Loucy (cell line): ENCODE measurements at regions not wholly inside any gene's neighbourhood (a gene's known extent, or its start where the extent isn't known, plus 50 kb on each side); places are given as distances from the start of the nearest gene placed in this dataset.

Experiments used
- H2AFZ ChIP-seq: fragments of 200-600 bp; sonication (generic); 2 replicates; pipeline ENCODE4 v1.6.0; 2016; ENCODE audit warnings: antibody characterized with exemption, mild to moderate bottlenecking, low read length, moderate library complexity
- H3F3A ChIP-seq: fragments of 200-600 bp; 2 replicates; pipeline ENCODE4 v1.6.0; 2016; ENCODE audit warnings: antibody characterized with exemption, low read depth, mild to moderate bottlenecking
- H3K27me3 ChIP-seq: fragments of 200-600 bp; sonication (generic); 2 replicates; pipeline ENCODE4 v1.6.1; 2014; ENCODE audit warnings: low read length, mild to moderate bottlenecking; ENCODE audit not compliant: insufficient read depth, poor library complexity, severe bottlenecking
- H3K36me3 ChIP-seq: fragments of 200-600 bp; sonication (generic); 2 replicates; pipeline ENCODE4 v1.6.1; 2016; ENCODE audit warnings: low read length; ENCODE audit not compliant: insufficient read depth
- H3K4me1 ChIP-seq: fragments of 200-600 bp; sonication (generic); 2 replicates; pipeline ENCODE4 v1.5.1; 2014; ENCODE audit warnings: low read length, mild to moderate bottlenecking; ENCODE audit not compliant: insufficient read depth, poor library complexity, severe bottlenecking
- H3K4me2 ChIP-seq: fragments of 200-600 bp; sonication (generic); 2 replicates; pipeline ENCODE4 v1.6.0; 2014; ENCODE audit warnings: antibody characterized with exemption, low read length, low read depth, mild to moderate bottlenecking; ENCODE audit not compliant: poor library complexity, severe bottlenecking
- H3K4me3 ChIP-seq: fragments of 200-600 bp; sonication (generic); 2 replicates; pipeline ENCODE4 v1.5.1; 2014; ENCODE audit warnings: low read length, mild to moderate bottlenecking, mixed read lengths; ENCODE audit not compliant: poor library complexity, severe bottlenecking
- H3K79me2 ChIP-seq: fragments of 200-600 bp; sonication (generic); 2 replicates; pipeline ENCODE4 v1.6.1; 2014; ENCODE audit warnings: low read length; ENCODE audit not compliant: insufficient read depth
- H3K9ac ChIP-seq: fragments of 200-600 bp; sonication (generic); 2 replicates; pipeline ENCODE4 v1.6.0; 2014; ENCODE audit warnings: mild to moderate bottlenecking, low read depth, low read length, moderate library complexity; ENCODE audit not compliant: poor library complexity, severe bottlenecking
- H3K9me2 ChIP-seq: fragments of 200-600 bp; sonication (generic); replicated peaks from 2 replicates; pipeline ENCODE4 v1.6.1; 2016; ENCODE audit warnings: low read depth, low read length, mixed read lengths
- H3K9me3 ChIP-seq: fragments of 200-600 bp; sonication (generic); 2 replicates; pipeline ENCODE4 v1.6.1; 2014; ENCODE audit warnings: mild to moderate bottlenecking, antibody characterized with exemption, low read length, low read depth; ENCODE audit not compliant: insufficient read depth
- H4K20me1 ChIP-seq: fragments of 200-600 bp; sonication (generic); 2 replicates; pipeline ENCODE4 v1.6.0; 2014; ENCODE audit warnings: antibody characterized with exemption, low read length, mild to moderate bottlenecking; ENCODE audit not compliant: insufficient read depth, poor library complexity, severe bottlenecking
- EZH2phosphoT487 ChIP-seq: fragments of 200-600 bp; IDR thresholded peaks from 2 replicates; pipeline ENCODE4 v1.6.1; 2018; ENCODE audit warnings: antibody characterized with exemption, mild to moderate bottlenecking, moderate library complexity, borderline replicate concordance
- TF ChIP-seq, protein P1 (sequence below): fragments of 200-600 bp; sonication (generic); conservative IDR thresholded peaks from 2 replicates; pipeline ENCODE4 v1.5.1; 2014; ENCODE audit warnings: mild to moderate bottlenecking, antibody characterized with exemption, low read length

DNA sequence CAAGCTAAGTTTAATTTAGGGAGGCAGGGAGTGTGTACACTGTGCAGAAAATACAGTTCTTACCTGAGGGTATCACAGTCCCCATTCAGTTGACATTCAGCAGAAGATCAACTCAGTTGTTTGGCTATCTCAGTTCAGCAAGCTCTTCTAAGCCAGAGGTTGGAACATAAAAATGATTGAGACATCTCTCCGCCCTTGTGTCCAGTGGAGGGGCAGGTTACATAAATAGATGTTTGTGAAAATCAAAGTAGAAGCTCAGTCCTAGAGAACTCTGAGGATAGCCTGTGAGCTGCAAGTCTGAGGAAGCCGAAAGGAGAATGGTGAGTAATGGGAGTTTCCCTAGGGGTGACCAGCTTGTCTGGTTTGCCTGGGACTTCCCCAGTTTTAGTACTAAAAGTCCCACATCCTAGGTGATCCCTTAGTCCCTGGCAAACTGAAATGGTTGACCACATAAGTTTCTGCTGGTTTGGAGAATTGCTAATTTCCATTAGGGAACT, 251.4 kb upstream of the ATP2B1 start:
- H2AFZ ChIP-seq = no peak overlapping the region
- H3K9ac ChIP-seq = no peak overlapping the region
- H3F3A ChIP-seq = no peaks in the 10 kb centered on the region
- H3K9me2 ChIP-seq = no peaks in the 10 kb centered on the region
- no peak overlapping the region for H3K4me3 ChIP-seq
- H3K27me3 ChIP-seq = no peaks in the 10 kb centered on the region
- no peaks in the 10 kb centered on the region for H3K79me2 ChIP-seq
- H3K9me3 ChIP-seq = no peaks in the 10 kb centered on the region
- H3K4me1 ChIP-seq = no peaks in the 10 kb centered on the region
- H3K4me2 ChIP-seq = no peak overlapping the region
- TF ChIP-seq EZH2phosphoT487 = no peak
- TF ChIP-seq, protein P1, sequence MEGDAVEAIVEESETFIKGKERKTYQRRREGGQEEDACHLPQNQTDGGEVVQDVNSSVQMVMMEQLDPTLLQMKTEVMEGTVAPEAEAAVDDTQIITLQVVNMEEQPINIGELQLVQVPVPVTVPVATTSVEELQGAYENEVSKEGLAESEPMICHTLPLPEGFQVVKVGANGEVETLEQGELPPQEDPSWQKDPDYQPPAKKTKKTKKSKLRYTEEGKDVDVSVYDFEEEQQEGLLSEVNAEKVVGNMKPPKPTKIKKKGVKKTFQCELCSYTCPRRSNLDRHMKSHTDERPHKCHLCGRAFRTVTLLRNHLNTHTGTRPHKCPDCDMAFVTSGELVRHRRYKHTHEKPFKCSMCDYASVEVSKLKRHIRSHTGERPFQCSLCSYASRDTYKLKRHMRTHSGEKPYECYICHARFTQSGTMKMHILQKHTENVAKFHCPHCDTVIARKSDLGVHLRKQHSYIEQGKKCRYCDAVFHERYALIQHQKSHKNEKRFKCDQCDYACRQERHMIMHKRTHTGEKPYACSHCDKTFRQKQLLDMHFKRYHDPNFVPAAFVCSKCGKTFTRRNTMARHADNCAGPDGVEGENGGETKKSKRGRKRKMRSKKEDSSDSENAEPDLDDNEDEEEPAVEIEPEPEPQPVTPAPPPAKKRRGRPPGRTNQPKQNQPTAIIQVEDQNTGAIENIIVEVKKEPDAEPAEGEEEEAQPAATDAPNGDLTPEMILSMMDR = no peak
- no peaks in the 10 kb centered on the region for H3K36me3 ChIP-seq
- no peaks in the 10 kb centered on the region for H4K20me1 ChIP-seq

- Histone ChIP-seq H3K4me3 (no peak overlapping the region), H3K9me2 (no peaks in the 10 kb centered on the region), H3K4me2 (no peak overlapping the region), H3K79me2 (no peaks in the 10 kb centered on the region), H3K9ac (no peak overlapping the region), H3F3A (no peaks in the 10 kb centered on the region), H2AFZ (no peak overlapping the region), H4K20me1 (no peaks in the 10 kb centered on the region), H3K4me1 (no peaks in the 10 kb centered on the region), H3K36me3 (no peaks in the 10 kb centered on the region), H3K27me3 (no peaks in the 10 kb centered on the region), H3K9me3 (no peaks in the 10 kb centered on the region)
- TF ChIP-seq, protein P1 = no peak
- TF ChIP-seq EZH2phosphoT487 = no peak
Observed at GRCh38 chr12:89959179-89959578, 250.5 kb upstream of the ATP2B1 start.

DNA sequence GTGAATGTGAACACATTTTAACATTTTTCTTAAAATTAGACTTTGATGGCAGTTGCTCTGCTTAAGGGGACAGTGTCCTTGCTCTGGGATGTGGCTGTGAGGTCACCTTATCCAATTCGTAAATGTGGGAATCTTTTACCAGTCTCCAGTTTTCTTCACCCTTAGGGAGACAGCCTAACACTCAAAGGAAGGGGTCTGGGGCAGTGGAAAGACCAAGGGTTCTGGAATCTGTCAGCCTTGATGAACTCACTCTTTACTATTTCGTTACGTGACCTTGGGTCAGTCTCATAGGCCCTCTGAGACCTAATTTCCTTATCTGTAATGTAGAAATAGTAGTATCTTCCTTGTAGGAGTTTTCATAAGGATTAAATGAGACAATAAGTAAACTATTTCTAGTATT, 245.6 kb upstream of the ATP2B1 start:
- H3K79me2 ChIP-seq = no peaks in the 10 kb centered on the region
- H3F3A ChIP-seq = no peaks in the 10 kb centered on the region
- no peak overlapping the region for H3K9ac ChIP-seq
- no peak overlapping the region for H3K4me2 ChIP-seq
- no peaks in the 10 kb centered on the region for H3K36me3 ChIP-seq
- H3K9me3 ChIP-seq = no peaks in the 10 kb centered on the region
- H4K20me1 ChIP-seq = no peaks in the 10 kb centered on the region
- no peaks in the 10 kb centered on the region for H3K4me1 ChIP-seq
- no peaks in the 10 kb centered on the region for H3K27me3 ChIP-seq
- no peak overlapping the region for H3K4me3 ChIP-seq
- no peak overlapping the region for H2AFZ ChIP-seq
- TF ChIP-seq EZH2phosphoT487 = no peak
- TF ChIP-seq, protein P1 = no peak
- no peaks in the 10 kb centered on the region for H3K9me2 ChIP-seq
